ENCODE measurements at regions not wholly inside any gene's neighbourhood (a gene's known extent, or its start where the extent isn't known, plus 50 kb on each side); places are given as distances from the start of the nearest gene placed in this dataset.

DNA sequence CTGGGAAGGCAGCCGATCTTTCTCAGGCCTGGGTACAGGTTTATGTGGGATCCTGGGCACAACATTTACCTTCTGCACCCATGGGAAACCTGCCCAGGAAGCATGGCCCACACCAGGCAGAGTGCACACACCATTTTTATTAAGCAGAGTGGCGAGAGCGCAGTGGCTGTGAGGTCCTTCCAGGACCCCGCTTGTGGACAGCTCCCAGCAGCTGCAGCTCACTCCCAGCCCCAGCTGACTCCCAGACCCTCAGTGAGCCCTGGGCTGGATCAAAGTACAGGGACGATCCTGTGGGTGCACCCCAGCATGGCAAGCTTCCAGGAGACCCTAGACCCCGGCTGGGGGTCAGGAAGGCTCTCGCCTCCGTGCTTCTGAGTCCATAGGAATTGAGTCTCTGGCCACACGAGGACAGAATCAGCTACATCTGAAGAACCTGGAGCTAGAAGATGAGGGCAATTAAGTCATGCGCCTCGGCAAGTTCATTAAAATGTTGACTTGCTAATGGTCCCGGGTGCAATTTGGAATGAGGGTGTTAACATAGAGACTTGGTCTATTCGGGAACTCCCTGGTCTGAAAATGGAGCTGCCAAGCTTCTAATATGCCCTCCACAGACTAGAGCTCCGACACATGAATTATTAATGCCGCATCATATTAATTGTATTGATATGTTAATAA is 65.4 kb upstream of the SLCO4A1 start (continued):
- TF ChIP-seq ZNF775 (CRISPR knock-in tag; IDR thresholded peaks at IDR 0.05; ENCODE audit: borderline replicate concordance) (no peak), DPF2 (CRISPR knock-in tag; IDR thresholded peaks at IDR 0.05; ENCODE audit: borderline replicate concordance, low read depth) (no peak), ATRX (CRISPR knock-in tag; IDR thresholded peaks at IDR 0.05; ENCODE audit: borderline replicate concordance) (no peak), CREM (IDR thresholded peaks at IDR 0.05) (no peak), CREM (CRISPR knock-in tag; IDR thresholded peaks at IDR 0.05) (no peak), CBX5 (CRISPR knock-in tag; IDR thresholded peaks at IDR 0.05; ENCODE audit: borderline replicate concordance) (no peak), THYN1 (CRISPR knock-in tag; IDR thresholded peaks at IDR 0.05; ENCODE audit: borderline replicate concordance, low read depth) (no peak), BRCA1 (CRISPR knock-in tag; IDR thresholded peaks at IDR 0.05) (no peak), KDM6A (CRISPR knock-in tag; IDR thresholded peaks at IDR 0.05; ENCODE audit: low read depth) (no peak), ZNF350 (CRISPR knock-in tag; IDR thresholded peaks at IDR 0.05; ENCODE audit: borderline replicate concordance, low read depth) (0 out of 2 replicates have a peak, but pooled peaks have one; percentile 53), SIX4 (CRISPR knock-in tag; IDR thresholded peaks at IDR 0.05) (0 out of 2 replicates have a peak, but pooled peaks have one; percentile 38), SMC3 (IDR thresholded peaks at IDR 0.05; ENCODE audit: low read length) (no peak), KLF15 (CRISPR knock-in tag; IDR thresholded peaks at IDR 0.05; ENCODE audit: borderline replicate concordance) (no peak), HNF4G (IDR thresholded peaks at IDR 0.05; ENCODE audit: borderline replicate concordance, low read depth, low read length) (no peak), HNF4G (CRISPR knock-in tag; IDR thresholded peaks at IDR 0.05; ENCODE audit: borderline replicate concordance, low read depth) (no peak), ZIK1 (CRISPR knock-in tag; IDR thresholded peaks at IDR 0.05; ENCODE audit: borderline replicate concordance, low read depth) (no peak), AHR (CRISPR knock-in tag; IDR thresholded peaks at IDR 0.05) (peak; percentile 36; the same call in 1 of the 2 replicates), ZFP36L1 (CRISPR knock-in tag; IDR thresholded peaks at IDR 0.05) (no peak), AKAP8 (CRISPR knock-in tag; IDR thresholded peaks at IDR 0.05) (no peak)
- TF ChIP-seq, protein P1, sequence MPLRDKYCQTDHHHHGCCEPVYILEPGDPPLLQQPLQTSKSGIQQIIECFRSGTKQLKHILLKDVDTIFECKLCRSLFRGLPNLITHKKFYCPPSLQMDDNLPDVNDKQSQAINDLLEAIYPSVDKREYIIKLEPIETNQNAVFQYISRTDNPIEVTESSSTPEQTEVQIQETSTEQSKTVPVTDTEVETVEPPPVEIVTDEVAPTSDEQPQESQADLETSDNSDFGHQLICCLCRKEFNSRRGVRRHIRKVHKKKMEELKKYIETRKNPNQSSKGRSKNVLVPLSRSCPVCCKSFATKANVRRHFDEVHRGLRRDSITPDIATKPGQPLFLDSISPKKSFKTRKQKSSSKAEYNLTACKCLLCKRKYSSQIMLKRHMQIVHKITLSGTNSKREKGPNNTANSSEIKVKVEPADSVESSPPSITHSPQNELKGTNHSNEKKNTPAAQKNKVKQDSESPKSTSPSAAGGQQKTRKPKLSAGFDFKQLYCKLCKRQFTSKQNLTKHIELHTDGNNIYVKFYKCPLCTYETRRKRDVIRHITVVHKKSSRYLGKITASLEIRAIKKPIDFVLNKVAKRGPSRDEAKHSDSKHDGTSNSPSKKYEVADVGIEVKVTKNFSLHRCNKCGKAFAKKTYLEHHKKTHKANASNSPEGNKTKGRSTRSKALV (CRISPR knock-in tag; IDR thresholded peaks at IDR 0.05), result peak; percentile 56; the same call in 1 of the 2 replicates
- TF ChIP-seq, protein P2, sequence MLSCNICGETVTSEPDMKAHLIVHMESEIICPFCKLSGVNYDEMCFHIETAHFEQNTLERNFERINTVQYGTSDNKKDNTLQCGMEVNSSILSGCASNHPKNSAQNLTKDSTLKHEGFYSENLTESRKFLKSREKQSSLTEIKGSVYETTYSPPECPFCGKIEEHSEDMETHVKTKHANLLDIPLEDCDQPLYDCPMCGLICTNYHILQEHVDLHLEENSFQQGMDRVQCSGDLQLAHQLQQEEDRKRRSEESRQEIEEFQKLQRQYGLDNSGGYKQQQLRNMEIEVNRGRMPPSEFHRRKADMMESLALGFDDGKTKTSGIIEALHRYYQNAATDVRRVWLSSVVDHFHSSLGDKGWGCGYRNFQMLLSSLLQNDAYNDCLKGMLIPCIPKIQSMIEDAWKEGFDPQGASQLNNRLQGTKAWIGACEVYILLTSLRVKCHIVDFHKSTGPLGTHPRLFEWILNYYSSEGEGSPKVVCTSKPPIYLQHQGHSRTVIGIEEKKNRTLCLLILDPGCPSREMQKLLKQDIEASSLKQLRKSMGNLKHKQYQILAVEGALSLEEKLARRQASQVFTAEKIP (CRISPR knock-in tag; IDR thresholded peaks at IDR 0.05; ENCODE audit: borderline replicate concordance), result no peak
- TF ChIP-seq, protein P3, sequence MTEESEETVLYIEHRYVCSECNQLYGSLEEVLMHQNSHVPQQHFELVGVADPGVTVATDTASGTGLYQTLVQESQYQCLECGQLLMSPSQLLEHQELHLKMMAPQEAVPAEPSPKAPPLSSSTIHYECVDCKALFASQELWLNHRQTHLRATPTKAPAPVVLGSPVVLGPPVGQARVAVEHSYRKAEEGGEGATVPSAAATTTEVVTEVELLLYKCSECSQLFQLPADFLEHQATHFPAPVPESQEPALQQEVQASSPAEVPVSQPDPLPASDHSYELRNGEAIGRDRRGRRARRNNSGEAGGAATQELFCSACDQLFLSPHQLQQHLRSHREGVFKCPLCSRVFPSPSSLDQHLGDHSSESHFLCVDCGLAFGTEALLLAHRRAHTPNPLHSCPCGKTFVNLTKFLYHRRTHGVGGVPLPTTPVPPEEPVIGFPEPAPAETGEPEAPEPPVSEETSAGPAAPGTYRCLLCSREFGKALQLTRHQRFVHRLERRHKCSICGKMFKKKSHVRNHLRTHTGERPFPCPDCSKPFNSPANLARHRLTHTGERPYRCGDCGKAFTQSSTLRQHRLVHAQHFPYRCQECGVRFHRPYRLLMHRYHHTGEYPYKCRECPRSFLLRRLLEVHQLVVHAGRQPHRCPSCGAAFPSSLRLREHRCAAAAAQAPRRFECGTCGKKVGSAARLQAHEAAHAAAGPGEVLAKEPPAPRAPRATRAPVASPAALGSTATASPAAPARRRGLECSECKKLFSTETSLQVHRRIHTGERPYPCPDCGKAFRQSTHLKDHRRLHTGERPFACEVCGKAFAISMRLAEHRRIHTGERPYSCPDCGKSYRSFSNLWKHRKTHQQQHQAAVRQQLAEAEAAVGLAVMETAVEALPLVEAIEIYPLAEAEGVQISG (CRISPR knock-in tag; IDR thresholded peaks at IDR 0.05), result peak; percentile 46; the same call in 1 of the 2 replicates
- TF ChIP-seq, protein P4, sequence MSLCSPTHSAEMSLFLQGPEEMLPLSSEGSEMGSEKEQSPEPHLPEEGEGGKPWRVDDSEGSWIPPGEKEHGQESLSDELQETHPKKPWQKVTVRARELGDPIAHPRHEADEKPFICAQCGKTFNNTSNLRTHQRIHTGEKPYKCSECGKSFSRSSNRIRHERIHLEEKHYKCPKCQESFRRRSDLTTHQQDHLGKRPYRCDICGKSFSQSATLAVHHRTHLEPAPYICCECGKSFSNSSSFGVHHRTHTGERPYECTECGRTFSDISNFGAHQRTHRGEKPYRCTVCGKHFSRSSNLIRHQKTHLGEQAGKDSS (CRISPR knock-in tag; IDR thresholded peaks at IDR 0.05; ENCODE audit: borderline replicate concordance, low read depth), result 0 out of 2 replicates have a peak, but pooled peaks have one; percentile 52

Measured in HepG2 (cell line).